Esophagus squamous epithelium (tissue), 4 donors: ENCODE measurements at regions not wholly inside any gene's neighbourhood (a gene's known extent, or its start where the extent isn't known, plus 50 kb on each side); places are given as distances from the start of the nearest gene placed in this dataset.

ENCODE experiments used
- POLR2A ChIP-seq, 4 donors: fragments of 450-650 bp; IDR thresholded peaks; one replicate each; pipeline ENCODE4 v1.6.1; 2017; ENCODE audit warnings: antibody characterized with exemption in 4 of 4, mild to moderate bottlenecking in 4 of 4, moderate library complexity in 3 of 4
- TF ChIP-seq, protein P1 (sequence below), 6 experiments: fragments of 450-650 bp in 4 of 6; fragments of 200-600 bp in 2 of 6; sonication (generic) in 2 of 6; IDR thresholded peaks; one replicate each; pipeline ENCODE4 v1.5.1; 2016 to 2019; ENCODE audit warnings: antibody characterized with exemption in 6 of 6, mild to moderate bottlenecking in 4 of 6, moderate library complexity in 4 of 6

- TF ChIP-seq, protein P1, sequence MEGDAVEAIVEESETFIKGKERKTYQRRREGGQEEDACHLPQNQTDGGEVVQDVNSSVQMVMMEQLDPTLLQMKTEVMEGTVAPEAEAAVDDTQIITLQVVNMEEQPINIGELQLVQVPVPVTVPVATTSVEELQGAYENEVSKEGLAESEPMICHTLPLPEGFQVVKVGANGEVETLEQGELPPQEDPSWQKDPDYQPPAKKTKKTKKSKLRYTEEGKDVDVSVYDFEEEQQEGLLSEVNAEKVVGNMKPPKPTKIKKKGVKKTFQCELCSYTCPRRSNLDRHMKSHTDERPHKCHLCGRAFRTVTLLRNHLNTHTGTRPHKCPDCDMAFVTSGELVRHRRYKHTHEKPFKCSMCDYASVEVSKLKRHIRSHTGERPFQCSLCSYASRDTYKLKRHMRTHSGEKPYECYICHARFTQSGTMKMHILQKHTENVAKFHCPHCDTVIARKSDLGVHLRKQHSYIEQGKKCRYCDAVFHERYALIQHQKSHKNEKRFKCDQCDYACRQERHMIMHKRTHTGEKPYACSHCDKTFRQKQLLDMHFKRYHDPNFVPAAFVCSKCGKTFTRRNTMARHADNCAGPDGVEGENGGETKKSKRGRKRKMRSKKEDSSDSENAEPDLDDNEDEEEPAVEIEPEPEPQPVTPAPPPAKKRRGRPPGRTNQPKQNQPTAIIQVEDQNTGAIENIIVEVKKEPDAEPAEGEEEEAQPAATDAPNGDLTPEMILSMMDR (IDR thresholded peaks at IDR 0.05): no peak
- no peak for TF ChIP-seq POLR2A (IDR thresholded peaks at IDR 0.05)
Observed at GRCh38 chr13:106306748-106307277, 228.6 kb downstream of the EFNB2 start.
